ENCODE measurements at regions not wholly inside any gene's neighbourhood (a gene's known extent, or its start where the extent isn't known, plus 50 kb on each side); places are given as distances from the start of the nearest gene placed in this dataset.

- no peak overlapping the region for H3K4me3 ChIP-seq (ENCODE audit: low read length)
- TF ChIP-seq, protein P1, sequence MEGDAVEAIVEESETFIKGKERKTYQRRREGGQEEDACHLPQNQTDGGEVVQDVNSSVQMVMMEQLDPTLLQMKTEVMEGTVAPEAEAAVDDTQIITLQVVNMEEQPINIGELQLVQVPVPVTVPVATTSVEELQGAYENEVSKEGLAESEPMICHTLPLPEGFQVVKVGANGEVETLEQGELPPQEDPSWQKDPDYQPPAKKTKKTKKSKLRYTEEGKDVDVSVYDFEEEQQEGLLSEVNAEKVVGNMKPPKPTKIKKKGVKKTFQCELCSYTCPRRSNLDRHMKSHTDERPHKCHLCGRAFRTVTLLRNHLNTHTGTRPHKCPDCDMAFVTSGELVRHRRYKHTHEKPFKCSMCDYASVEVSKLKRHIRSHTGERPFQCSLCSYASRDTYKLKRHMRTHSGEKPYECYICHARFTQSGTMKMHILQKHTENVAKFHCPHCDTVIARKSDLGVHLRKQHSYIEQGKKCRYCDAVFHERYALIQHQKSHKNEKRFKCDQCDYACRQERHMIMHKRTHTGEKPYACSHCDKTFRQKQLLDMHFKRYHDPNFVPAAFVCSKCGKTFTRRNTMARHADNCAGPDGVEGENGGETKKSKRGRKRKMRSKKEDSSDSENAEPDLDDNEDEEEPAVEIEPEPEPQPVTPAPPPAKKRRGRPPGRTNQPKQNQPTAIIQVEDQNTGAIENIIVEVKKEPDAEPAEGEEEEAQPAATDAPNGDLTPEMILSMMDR (conservative IDR thresholded peaks at IDR 0.05; ENCODE audit: low read depth, low read length): no peak
- DNase-seq (ENCODE audit: low read depth): no peak
Measured at GRCh38 chr5:167012123-167013034, 1279.1 kb upstream of the WWC1 start.

DNA sequence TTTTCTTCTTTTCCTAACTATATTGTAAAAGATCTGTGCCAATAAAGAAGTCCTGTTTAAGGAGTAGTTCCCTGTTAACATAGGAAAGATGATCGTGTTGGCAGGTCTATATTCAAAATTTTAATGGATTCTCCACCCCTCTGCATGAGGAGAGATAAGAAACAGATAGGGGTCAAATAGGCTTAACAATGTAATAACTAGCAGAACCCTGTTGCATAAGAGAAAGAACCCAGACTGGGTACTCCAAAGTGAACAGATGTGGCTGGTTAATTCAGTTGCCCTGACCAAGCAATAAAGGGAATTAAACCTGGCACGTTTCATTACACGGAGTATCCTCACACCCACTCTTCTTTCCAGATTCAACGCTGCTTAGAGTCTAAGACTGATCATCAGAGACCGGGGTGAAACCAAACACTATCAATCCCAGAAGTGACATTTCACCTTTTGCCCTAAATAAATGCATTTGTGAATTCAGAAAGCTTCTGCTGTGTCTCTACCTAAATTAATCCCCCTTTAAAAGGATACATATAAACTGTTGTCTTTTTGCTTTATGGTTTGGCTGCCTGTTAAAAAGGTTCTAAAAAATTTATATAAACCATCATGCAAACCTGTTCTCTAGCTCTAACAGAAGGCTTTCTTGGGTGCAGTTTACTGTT, 1276.9 kb upstream of the WWC1 start:
- DNase-seq (ENCODE audit: low read depth): no peak
- TF ChIP-seq, protein P1 (conservative IDR thresholded peaks at IDR 0.05; ENCODE audit: low read depth, low read length): no peak

GRCh38 chr5:167020418-167020817, 1271.0 kb upstream of the WWC1 start:
- TF ChIP-seq, protein P1 (conservative IDR thresholded peaks at IDR 0.05; ENCODE audit: low read depth, low read length): no peak
- no peak for DNase-seq (ENCODE audit: low read depth)
- H3K4me3 ChIP-seq (ENCODE audit: low read length): no peak overlapping the region

More for the DNA sequence above, 1276.9 kb upstream of the WWC1 start:
- H3K4me3 ChIP-seq (ENCODE audit: low read length): no peak overlapping the region

DNA sequence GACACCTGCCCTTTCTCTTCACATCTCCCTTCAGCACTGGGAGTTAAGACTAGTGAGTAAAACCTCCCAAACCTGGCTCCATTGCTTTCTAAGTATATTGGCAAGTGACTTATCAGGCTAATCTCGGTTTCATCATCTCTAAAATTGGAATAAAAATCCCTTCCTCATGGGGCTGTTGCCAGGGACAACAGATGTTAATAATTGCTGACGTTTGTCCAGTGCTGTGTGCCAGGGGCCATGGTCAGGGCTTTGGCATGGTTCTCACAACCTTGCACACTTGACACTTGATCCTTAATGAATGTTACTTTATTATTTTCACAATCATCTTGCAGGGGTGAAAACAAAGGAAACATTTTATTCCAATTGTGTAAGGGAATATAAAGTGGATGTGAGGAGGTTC, 1262.0 kb upstream of the WWC1 start:
- TF ChIP-seq, protein P1 (conservative IDR thresholded peaks at IDR 0.05; ENCODE audit: low read depth, low read length): no peak
- H3K4me3 ChIP-seq (ENCODE audit: low read length): no peak overlapping the region
- DNase-seq (ENCODE audit: low read depth): peak; percentile 52

- DNase-seq (ENCODE audit: low read depth): no peak
- no peak overlapping the region for H3K4me3 ChIP-seq (ENCODE audit: low read length)
- TF ChIP-seq, protein P1 (conservative IDR thresholded peaks at IDR 0.05; ENCODE audit: low read depth, low read length): peak; percentile 49
Measured at GRCh38 chr5:167030500-167031120, 1260.8 kb upstream of the WWC1 start.

- TF ChIP-seq, protein P1 (conservative IDR thresholded peaks at IDR 0.05; ENCODE audit: low read depth, low read length): no peak
- no peak for DNase-seq (ENCODE audit: low read depth)
- H3K4me3 ChIP-seq (ENCODE audit: low read length): no peak overlapping the region
Measured at GRCh38 chr5:167036585-167036984, 1254.9 kb upstream of the WWC1 start.
